ENCODE measurements at regions not wholly inside any gene's neighbourhood (a gene's known extent, or its start where the extent isn't known, plus 50 kb on each side); places are given as distances from the start of the nearest gene placed in this dataset.
"Not testable (repeated sequence)": the region's sequence is repeated elsewhere in the genome, so short reads cannot be mapped to it uniquely, and the experiment has no call there.

GRCh38 chr14:90458536-90458935 lies 61.7 kb downstream of the CALM1 start:
- no peak for DNase-seq (ENCODE audit: extremely low read depth in 1 of 11, low read depth in 9 of 11, low spot score in 4 of 11)

- no peak for DNase-seq (ENCODE audit: extremely low read depth in 1 of 11, low read depth in 9 of 11, low spot score in 4 of 11)
Measured at GRCh38 chr14:90460136-90460535, 63.3 kb downstream of the CALM1 start.

GRCh38 chr14:90461425-90461824 lies 64.6 kb downstream of the CALM1 start:
- no peak for DNase-seq (ENCODE audit: extremely low read depth in 1 of 11, low read depth in 9 of 11, low spot score in 4 of 11)

- no peak for DNase-seq (ENCODE audit: extremely low read depth in 1 of 11, low read depth in 9 of 11, low spot score in 4 of 11)
Measured at GRCh38 chr14:90464481-90464880, 67.7 kb downstream of the CALM1 start.

- DNase-seq (ENCODE audit: extremely low read depth in 1 of 11, low read depth in 9 of 11, low spot score in 4 of 11), result peak in 2 of 11 donors; percentile 49 to 65
Measured at GRCh38 chr14:90467501-90467900, 70.7 kb downstream of the CALM1 start.

- not testable (repeated sequence) for DNase-seq (ENCODE audit: extremely low read depth in 1 of 11, low read depth in 9 of 11, low spot score in 4 of 11)
Measured at GRCh38 chr14:90469416-90469815, 72.6 kb downstream of the CALM1 start.

- no peak for DNase-seq (ENCODE audit: extremely low read depth in 1 of 11, low read depth in 9 of 11, low spot score in 4 of 11)
Measured at GRCh38 chr14:90472632-90473031, 75.8 kb downstream of the CALM1 start.

Measured in renal cortex interstitium (tissue), 11 donors.